ENCODE measurements at regions not wholly inside any gene's neighbourhood (a gene's known extent, or its start where the extent isn't known, plus 50 kb on each side); places are given as distances from the start of the nearest gene placed in this dataset.

- no peak overlapping the region for H3K4me3 Mint-ChIP-seq (ENCODE audit: unreplicated experiment)
- Histone ChIP-seq H3K4me3 (ENCODE audit: low read depth, low read length) (no peak overlapping the region), H3K36me3 (ENCODE audit: control insufficient read depth, insufficient read depth, low read length) (no peaks in the 10 kb centered on the region), H3K4me1 (peaks cover 11% of the 10 kb centered on the region; the same call in 1 of the 2 replicates), H3K27me3 (replicated peaks; ENCODE audit: control insufficient read depth, insufficient read depth, low read length) (no peaks in the 10 kb centered on the region), H3K9me3 (no peaks in the 10 kb centered on the region)
- TF ChIP-seq, protein P1, sequence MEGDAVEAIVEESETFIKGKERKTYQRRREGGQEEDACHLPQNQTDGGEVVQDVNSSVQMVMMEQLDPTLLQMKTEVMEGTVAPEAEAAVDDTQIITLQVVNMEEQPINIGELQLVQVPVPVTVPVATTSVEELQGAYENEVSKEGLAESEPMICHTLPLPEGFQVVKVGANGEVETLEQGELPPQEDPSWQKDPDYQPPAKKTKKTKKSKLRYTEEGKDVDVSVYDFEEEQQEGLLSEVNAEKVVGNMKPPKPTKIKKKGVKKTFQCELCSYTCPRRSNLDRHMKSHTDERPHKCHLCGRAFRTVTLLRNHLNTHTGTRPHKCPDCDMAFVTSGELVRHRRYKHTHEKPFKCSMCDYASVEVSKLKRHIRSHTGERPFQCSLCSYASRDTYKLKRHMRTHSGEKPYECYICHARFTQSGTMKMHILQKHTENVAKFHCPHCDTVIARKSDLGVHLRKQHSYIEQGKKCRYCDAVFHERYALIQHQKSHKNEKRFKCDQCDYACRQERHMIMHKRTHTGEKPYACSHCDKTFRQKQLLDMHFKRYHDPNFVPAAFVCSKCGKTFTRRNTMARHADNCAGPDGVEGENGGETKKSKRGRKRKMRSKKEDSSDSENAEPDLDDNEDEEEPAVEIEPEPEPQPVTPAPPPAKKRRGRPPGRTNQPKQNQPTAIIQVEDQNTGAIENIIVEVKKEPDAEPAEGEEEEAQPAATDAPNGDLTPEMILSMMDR (IDR thresholded peaks at IDR 0.05; ENCODE audit: insufficient read depth in 1 of 2, low read depth in 1 of 2, low read length in 1 of 2, severe bottlenecking in 1 of 2, unreplicated experiment in 1 of 2) = no peak
- POLR2A ChIA-PET = no interaction called here
- no peaks in the 10 kb centered on the region for H3K9me3 Mint-ChIP-seq (ENCODE audit: unreplicated experiment)
- no peak for DNase-seq
- H3K27ac Mint-ChIP-seq (ENCODE audit: unreplicated experiment) = no peak overlapping the region
- intact Hi-C loops (cut with micrococcal nuclease; ENCODE audit: unreplicated experiment) = no loop called here
- peaks cover 13% of the 10 kb centered on the region for H3K4me1 Mint-ChIP-seq (ENCODE audit: low read depth, unreplicated experiment)
- BruUV-seq (replicated peaks) = no TSS peak
- H3K27me3 Mint-ChIP-seq (ENCODE audit: insufficient read depth, unreplicated experiment) = no peaks in the 10 kb centered on the region
- H3K36me3 Mint-ChIP-seq (ENCODE audit: insufficient read depth, unreplicated experiment) = no peaks in the 10 kb centered on the region
- CTCF ChIA-PET = interaction anchor here (1.4 kb wide), 1 partner anchor 19 kb away, joined by 9 read pairs; no protein-coding TSS in a partner anchor
Observed at GRCh38 chr22:22042009-22042408, 59.4 kb upstream of the TOP3B start.

GRCh38 chr22:22040908-22041307, 58.3 kb upstream of the TOP3B start:
- intact Hi-C loops (cut with micrococcal nuclease; ENCODE audit: unreplicated experiment) = no loop called here
- H3K27ac Mint-ChIP-seq (ENCODE audit: unreplicated experiment) = no peak overlapping the region
- H3K4me3 ChIP-seq (ENCODE audit: low read depth, low read length) = no peak overlapping the region
- CTCF ChIA-PET = no interaction called here
- no peaks in the 10 kb centered on the region for H3K9me3 ChIP-seq
- peaks cover 7% of the 10 kb centered on the region for H3K4me1 Mint-ChIP-seq (ENCODE audit: low read depth, unreplicated experiment)
- no peaks in the 10 kb centered on the region for H3K9me3 Mint-ChIP-seq (ENCODE audit: unreplicated experiment)
- H3K36me3 ChIP-seq (ENCODE audit: control insufficient read depth, insufficient read depth, low read length) = no peaks in the 10 kb centered on the region
- H3K4me1 ChIP-seq = peaks cover 11% of the 10 kb centered on the region; the same call in 1 of the 2 replicates
- no peaks in the 10 kb centered on the region for H3K27me3 Mint-ChIP-seq (ENCODE audit: insufficient read depth, unreplicated experiment)
- H3K27me3 ChIP-seq (replicated peaks; ENCODE audit: control insufficient read depth, insufficient read depth, low read length) = no peaks in the 10 kb centered on the region
- DNase-seq = no peak
- no peaks in the 10 kb centered on the region for H3K36me3 Mint-ChIP-seq (ENCODE audit: insufficient read depth, unreplicated experiment)
- no TSS peak for BruUV-seq (replicated peaks)
- TF ChIP-seq, protein P1 (IDR thresholded peaks at IDR 0.05; ENCODE audit: insufficient read depth in 1 of 2, low read depth in 1 of 2, low read length in 1 of 2, severe bottlenecking in 1 of 2, unreplicated experiment in 1 of 2) = no peak
- POLR2A ChIA-PET = no interaction called here
- no peak overlapping the region for H3K4me3 Mint-ChIP-seq (ENCODE audit: unreplicated experiment)

DNA sequence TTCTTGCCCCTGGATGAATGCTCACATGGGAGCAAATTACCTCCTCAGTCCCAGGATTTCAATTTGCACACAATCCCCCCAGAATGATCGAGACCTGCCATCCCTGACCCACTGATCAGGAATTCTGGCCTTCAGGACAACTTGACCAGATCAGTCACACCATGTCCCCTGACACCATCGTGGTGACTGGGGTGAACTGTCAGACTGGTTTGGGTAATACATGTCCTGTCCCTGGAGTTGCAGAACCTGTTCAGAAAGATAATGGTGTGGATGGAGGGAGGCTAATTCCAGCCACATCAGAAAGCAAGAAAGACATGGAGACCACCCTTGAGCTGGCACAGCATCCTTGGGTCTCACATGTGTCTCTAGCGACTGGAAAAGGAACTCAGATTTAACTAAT, 57.9 kb upstream of the TOP3B start:
- no peaks in the 10 kb centered on the region for H3K9me3 Mint-ChIP-seq (ENCODE audit: unreplicated experiment)
- no peak overlapping the region for H3K4me3 ChIP-seq (ENCODE audit: low read depth, low read length)
- DNase-seq = no peak
- H3K27ac Mint-ChIP-seq (ENCODE audit: unreplicated experiment) = no peak overlapping the region
- POLR2A ChIA-PET = no interaction called here
- no TSS peak for BruUV-seq (replicated peaks)
- intact Hi-C loops (cut with micrococcal nuclease; ENCODE audit: unreplicated experiment) = no loop called here
- H3K9me3 ChIP-seq = no peaks in the 10 kb centered on the region
- peaks cover 7% of the 10 kb centered on the region for H3K4me1 Mint-ChIP-seq (ENCODE audit: low read depth, unreplicated experiment)
- H3K27me3 ChIP-seq (replicated peaks; ENCODE audit: control insufficient read depth, insufficient read depth, low read length) = no peaks in the 10 kb centered on the region
- peaks cover 11% of the 10 kb centered on the region; the same call in 1 of the 2 replicates for H3K4me1 ChIP-seq
- H3K4me3 Mint-ChIP-seq (ENCODE audit: unreplicated experiment) = no peak overlapping the region
- TF ChIP-seq, protein P1 (IDR thresholded peaks at IDR 0.05; ENCODE audit: insufficient read depth in 1 of 2, low read depth in 1 of 2, low read length in 1 of 2, severe bottlenecking in 1 of 2, unreplicated experiment in 1 of 2) = no peak
- no peaks in the 10 kb centered on the region for H3K36me3 Mint-ChIP-seq (ENCODE audit: insufficient read depth, unreplicated experiment)
- H3K27me3 Mint-ChIP-seq (ENCODE audit: insufficient read depth, unreplicated experiment) = no peaks in the 10 kb centered on the region
- no peaks in the 10 kb centered on the region for H3K36me3 ChIP-seq (ENCODE audit: control insufficient read depth, insufficient read depth, low read length)
- CTCF ChIA-PET = no interaction called here

All from Caco-2 (cell line).